ENCODE measurements at regions not wholly inside any gene's neighbourhood (a gene's known extent, or its start where the extent isn't known, plus 50 kb on each side); places are given as distances from the start of the nearest gene placed in this dataset.

DNA sequence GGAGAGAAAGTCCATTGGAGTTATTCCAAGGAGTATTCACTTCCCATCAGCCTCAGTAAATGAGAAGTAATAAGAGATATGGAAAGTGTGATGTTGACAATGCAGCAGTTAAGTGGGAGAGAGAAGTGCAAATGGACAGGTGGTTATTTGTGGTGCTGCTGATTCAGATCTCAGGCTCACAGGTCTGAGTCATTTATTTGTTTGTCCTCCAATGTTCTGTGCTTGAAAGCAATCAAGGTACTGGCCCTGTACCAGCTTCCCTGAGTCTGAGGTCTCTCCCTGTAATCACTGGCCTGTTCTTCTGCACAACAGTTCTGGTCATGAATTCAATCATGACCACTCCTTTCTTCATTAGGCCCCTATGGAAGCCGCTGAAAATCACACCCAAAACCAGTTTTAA is 827.7 kb downstream of the MAFB start:
- TF ChIP-seq POLR2AphosphoS5 (IDR thresholded peaks at IDR 0.05): no peak
- TF ChIP-seq, protein P1, sequence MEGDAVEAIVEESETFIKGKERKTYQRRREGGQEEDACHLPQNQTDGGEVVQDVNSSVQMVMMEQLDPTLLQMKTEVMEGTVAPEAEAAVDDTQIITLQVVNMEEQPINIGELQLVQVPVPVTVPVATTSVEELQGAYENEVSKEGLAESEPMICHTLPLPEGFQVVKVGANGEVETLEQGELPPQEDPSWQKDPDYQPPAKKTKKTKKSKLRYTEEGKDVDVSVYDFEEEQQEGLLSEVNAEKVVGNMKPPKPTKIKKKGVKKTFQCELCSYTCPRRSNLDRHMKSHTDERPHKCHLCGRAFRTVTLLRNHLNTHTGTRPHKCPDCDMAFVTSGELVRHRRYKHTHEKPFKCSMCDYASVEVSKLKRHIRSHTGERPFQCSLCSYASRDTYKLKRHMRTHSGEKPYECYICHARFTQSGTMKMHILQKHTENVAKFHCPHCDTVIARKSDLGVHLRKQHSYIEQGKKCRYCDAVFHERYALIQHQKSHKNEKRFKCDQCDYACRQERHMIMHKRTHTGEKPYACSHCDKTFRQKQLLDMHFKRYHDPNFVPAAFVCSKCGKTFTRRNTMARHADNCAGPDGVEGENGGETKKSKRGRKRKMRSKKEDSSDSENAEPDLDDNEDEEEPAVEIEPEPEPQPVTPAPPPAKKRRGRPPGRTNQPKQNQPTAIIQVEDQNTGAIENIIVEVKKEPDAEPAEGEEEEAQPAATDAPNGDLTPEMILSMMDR (IDR thresholded peaks at IDR 0.05): no peak
- TF ChIP-seq POLR2A (IDR thresholded peaks at IDR 0.05): no peak
